B cell (primary cell): ENCODE measurements at regions not wholly inside any gene's neighbourhood (a gene's known extent, or its start where the extent isn't known, plus 50 kb on each side); places are given as distances from the start of the nearest gene placed in this dataset.
"Not testable (repeated sequence)": the region's sequence is repeated elsewhere in the genome, so short reads cannot be mapped to it uniquely, and the experiment has no call there.

ENCODE experiments used
- ATAC-seq: fragments of 200-7000 bp; cut with Tn5 transposase; one replicate; pipeline ENCODE4 v1.10.0; 2021; ENCODE audit warnings: low read depth, mild to moderate bottlenecking, moderate number of reproducible peaks, moderate library complexity
- CTCF ChIA-PET: fragments of 350-600 bp; sonication (Branson Sonifier 250); formaldehyde crosslinking; loops from one replicate; lab custom pipeline; 2021; ENCODE audit warnings: antibody characterized with exemption, inconsistent platforms; lab: Charles Lee
- POLR2A ChIA-PET: fragments of 350-600 bp; sonication (Branson Sonifier 250); formaldehyde crosslinking; loops from one replicate; lab custom pipeline; 2021; ENCODE audit warnings: antibody characterized with exemption; lab: Charles Lee
- DNase-seq: peaks from one replicate; pipeline ENCODE4 v3.0.0; 2013
- H2AFZ ChIP-seq: 2 replicates; pipeline ENCODE4 v1.6.1; 2012; ENCODE audit warnings: mild to moderate bottlenecking, low read depth, low read length; ENCODE audit not compliant: insufficient read depth, poor library complexity, severe bottlenecking
- H3K27ac ChIP-seq, 2 donors: 1 replicate in 1 of 2; 2 replicates in 1 of 2; pipeline ENCODE4 v1.5.1; 2012 to 2013; ENCODE audit warnings: low read length in 2 of 2, mild to moderate bottlenecking in 2 of 2, moderate library complexity in 1 of 2
- H3K27me3 ChIP-seq, 4 experiments: fragments of 200-600 bp in 1 of 4; sonication (generic) in 1 of 4; replicated peaks in 1 of 4; 1 replicate in 2 of 4; 2 replicates in 2 of 4; pipeline versions ENCODE4 v1.6.1 to v1.7.0; 2013 to 2016; ENCODE audit warnings: low read length in 3 of 4, mild to moderate bottlenecking in 2 of 4, mixed read lengths in 1 of 4, moderate library complexity in 1 of 4; ENCODE audit not compliant: insufficient read depth in 4 of 4, control insufficient read depth in 3 of 4; ENCODE audit errors: control extremely low read depth in 1 of 4
- H3K36me3 ChIP-seq, 2 experiments: replicated peaks in 1 of 2; 1 replicate in 1 of 2; 2 replicates in 1 of 2; pipeline versions ENCODE4 v1.6.1 to v1.7.1; 2013; ENCODE audit warnings: low read length in 1 of 2; ENCODE audit not compliant: insufficient read depth in 2 of 2, control insufficient read depth in 1 of 2; ENCODE audit errors: control extremely low read depth in 1 of 2, extremely low read depth in 1 of 2
- H3K4me1 ChIP-seq, 2 donors: fragments of 200-600 bp in 1 of 2; sonication (generic) in 1 of 2; 1 replicate in 1 of 2; 2 replicates in 1 of 2; pipeline versions ENCODE4 v1.5.1 to v1.6.1; 2013 to 2017; ENCODE audit warnings: low read length in 2 of 2; ENCODE audit not compliant: control insufficient read depth in 2 of 2, insufficient read depth in 2 of 2
- H3K4me2 ChIP-seq: replicated peaks from 2 replicates; pipeline ENCODE3; 2012; ENCODE audit warnings: mild to moderate bottlenecking, low read depth, low read length; ENCODE audit not compliant: poor library complexity, severe bottlenecking
- H3K4me3 ChIP-seq, 5 experiments: fragments of 200-600 bp in 1 of 5; sonication (generic) in 1 of 5; 1 replicate in 3 of 5; 2 replicates in 2 of 5; pipeline versions ENCODE4 v1.5.1 to v1.7.0; 2011 to 2016; ENCODE audit warnings: low read length in 4 of 5, mild to moderate bottlenecking in 4 of 5, low read depth in 2 of 5, control low read depth in 1 of 5, moderate library complexity in 1 of 5; ENCODE audit not compliant: insufficient read depth in 1 of 5; ENCODE audit errors: control extremely low read depth in 1 of 5, extremely low read depth in 1 of 5
- H3K79me2 ChIP-seq: fragments of 200-600 bp; sonication (generic); one replicate; pipeline ENCODE4 v1.6.0; 2016; ENCODE audit warnings: low read length; ENCODE audit not compliant: control insufficient read depth, insufficient read depth
- H3K9ac ChIP-seq: fragments of 200-600 bp; sonication (generic); 2 replicates; pipeline ENCODE4 v1.6.1; 2017; ENCODE audit warnings: mild to moderate bottlenecking, low read length, moderate library complexity
- H3K9me3 ChIP-seq, 3 donors: one replicate each; pipeline versions ENCODE4 v1.6.1 to v1.7.1; 2013; ENCODE audit warnings: low read length in 2 of 3; ENCODE audit not compliant: control insufficient read depth in 2 of 3, insufficient read depth in 1 of 3; ENCODE audit errors: control extremely low read depth in 1 of 3
- H4K20me1 ChIP-seq: 2 replicates; pipeline ENCODE4 v1.6.0; 2012; ENCODE audit warnings: mild to moderate bottlenecking, low read length; ENCODE audit not compliant: insufficient read depth, control insufficient read depth, poor library complexity, severe bottlenecking
- H3K27ac Mint-ChIP-seq: one replicate; pipeline ENCODE4 v1.8.0; 2021; ENCODE audit warnings: mixed read lengths
- H3K27me3 Mint-ChIP-seq: one replicate; pipeline ENCODE4 v1.8.0; 2021; ENCODE audit warnings: mixed read lengths
- H3K4me1 Mint-ChIP-seq: one replicate; pipeline ENCODE4 v1.8.0; 2021; ENCODE audit warnings: mixed read lengths
- H3K4me3 Mint-ChIP-seq: one replicate; pipeline ENCODE4 v1.8.0; 2021; ENCODE audit warnings: mixed read lengths
- H3K9me3 Mint-ChIP-seq: one replicate; pipeline ENCODE4 v1.8.0; 2022; ENCODE audit warnings: mixed read lengths; ENCODE audit not compliant: insufficient read depth
- WGBS: methylation state at CpG from one replicate; pipeline ENCODE4 v1.1.5; 2013; ENCODE audit warnings: missing lambda C conversion rate; ENCODE audit not compliant: insufficient coverage; 5-methylcytosine and 5-hydroxymethylcytosine counted together
- intact Hi-C: fragments of 100-400 bp; cut with micrococcal nuclease; formaldehyde crosslinking; loops from one replicate; pipeline ENCODE4 v1.10.0; 2022

GRCh38 chr7:73147681-73148080 lies 61.8 kb upstream of the SPDYE9 start:
- POLR2A ChIA-PET, result not testable (repeated sequence)

GRCh38 chr7:73143993-73144392 lies 58.2 kb upstream of the SPDYE9 start:
- H2AFZ ChIP-seq, DNase-seq, H3K4me3 Mint-ChIP-seq, ATAC-seq, H3K36me3 ChIP-seq, H3K27me3 ChIP-seq, H3K79me2 ChIP-seq, H3K4me1 ChIP-seq, H3K27me3 Mint-ChIP-seq, intact Hi-C loops, H3K9me3 Mint-ChIP-seq, H3K27ac ChIP-seq, POLR2A ChIA-PET, H3K4me1 Mint-ChIP-seq, H3K4me2 ChIP-seq, H3K4me3 ChIP-seq, CTCF ChIA-PET, H3K9me3 ChIP-seq, H3K27ac Mint-ChIP-seq, H4K20me1 ChIP-seq, H3K9ac ChIP-seq: not testable (repeated sequence)
- WGBS, result no CpG with 5 or more reads among the region's 8 CpGs

More at GRCh38 chr7:73147681-73148080, 61.8 kb upstream of the SPDYE9 start:
- H2AFZ ChIP-seq, H3K9ac ChIP-seq, H3K27me3 Mint-ChIP-seq, H3K4me3 Mint-ChIP-seq, intact Hi-C loops, DNase-seq, H3K27ac Mint-ChIP-seq, H3K27me3 ChIP-seq, H3K79me2 ChIP-seq, H3K36me3 ChIP-seq, H3K27ac ChIP-seq, H3K4me1 ChIP-seq, H3K9me3 ChIP-seq, H4K20me1 ChIP-seq, H3K4me2 ChIP-seq, ATAC-seq, H3K9me3 Mint-ChIP-seq, H3K4me3 ChIP-seq, CTCF ChIA-PET, H3K4me1 Mint-ChIP-seq: not testable (repeated sequence)
- WGBS, result no CpG with 5 or more reads among the region's 6 CpGs

- intact Hi-C loops, H3K79me2 ChIP-seq, DNase-seq, H3K9me3 ChIP-seq, H3K4me1 ChIP-seq, POLR2A ChIA-PET, H4K20me1 ChIP-seq, H3K4me3 Mint-ChIP-seq, H3K4me2 ChIP-seq, H3K4me1 Mint-ChIP-seq, H3K27me3 ChIP-seq, H3K9ac ChIP-seq, H2AFZ ChIP-seq, H3K9me3 Mint-ChIP-seq, H3K27ac Mint-ChIP-seq, H3K36me3 ChIP-seq, H3K4me3 ChIP-seq, ATAC-seq, CTCF ChIA-PET, H3K27me3 Mint-ChIP-seq, H3K27ac ChIP-seq: not testable (repeated sequence)
- no CpG with 5 or more reads among the region's 3 CpGs for WGBS
Measured at GRCh38 chr7:73137922-73138321, 52.1 kb upstream of the SPDYE9 start.
